SH-SY5Y (cell line): ENCODE measurements at regions not wholly inside any gene's neighbourhood (a gene's known extent, or its start where the extent isn't known, plus 50 kb on each side); places are given as distances from the start of the nearest gene placed in this dataset.

ENCODE experiments used
- GATA2 ChIP-seq: IDR thresholded peaks from 2 replicates; pipeline ENCODE4 v1.6.1; 2011; ENCODE audit warnings: mild to moderate bottlenecking, low read depth, low read length
- GATA3 ChIP-seq: IDR thresholded peaks from 2 replicates; pipeline ENCODE4 v1.6.1; 2011; ENCODE audit warnings: low read depth, mild to moderate bottlenecking, low read length, moderate library complexity

DNA sequence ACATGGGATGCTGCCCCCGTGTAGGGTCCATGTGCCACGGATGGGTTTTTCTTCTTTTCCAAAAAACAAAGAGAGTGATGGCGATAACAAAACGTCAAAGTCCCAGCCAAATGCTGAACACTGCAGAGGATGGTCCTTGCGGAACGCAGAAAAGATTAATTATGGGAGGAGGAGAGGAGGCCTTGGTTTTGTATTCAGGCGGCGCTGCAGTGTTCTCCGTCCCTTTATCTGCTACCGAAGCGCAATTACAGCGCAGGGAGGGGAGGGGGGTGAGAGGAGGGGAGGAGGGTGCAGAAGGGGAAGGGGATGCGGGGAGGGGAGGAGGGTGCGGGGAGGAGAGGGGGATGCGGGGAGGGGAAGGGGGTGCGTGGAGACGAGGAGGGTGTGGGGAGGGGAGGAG is 131.8 kb upstream of the PRKCQ start:
- no peak for TF ChIP-seq GATA3
- no peak for TF ChIP-seq GATA2
